ENCODE measurements at regions not wholly inside any gene's neighbourhood (a gene's known extent, or its start where the extent isn't known, plus 50 kb on each side); places are given as distances from the start of the nearest gene placed in this dataset.

DNA sequence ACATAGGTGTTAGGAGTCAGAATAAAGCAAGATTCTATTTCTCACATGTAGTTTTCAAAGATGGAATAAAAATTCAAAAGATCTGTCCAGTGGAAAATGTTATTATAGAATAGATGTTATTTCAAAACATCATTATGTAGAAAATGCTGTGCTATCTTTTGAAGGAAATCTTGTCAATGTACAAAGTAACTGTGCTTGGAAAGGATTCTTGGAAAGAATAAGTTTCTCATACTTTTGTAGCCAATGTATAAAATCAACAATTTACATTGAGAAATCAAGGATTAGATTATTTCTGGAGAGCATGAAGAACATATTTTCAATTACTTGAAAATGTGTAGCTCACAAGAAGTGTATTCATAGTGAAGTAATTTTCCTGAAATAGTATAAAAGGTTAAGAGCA lies 532.5 kb upstream of the MGAT4C start:
- Histone ChIP-seq H3K27me3 (ENCODE audit: control insufficient read depth, insufficient read depth) (no peaks in the 10 kb centered on the region), H3K4me3 (ENCODE audit: low read length) (no peak overlapping the region), H3K9me3 (ENCODE audit: control insufficient read depth, low read length) (no peaks in the 10 kb centered on the region), H3K4me1 (ENCODE audit: control insufficient read depth, insufficient read depth, low read length) (no peaks in the 10 kb centered on the region), H3K27ac (ENCODE audit: low read length) (no peak overlapping the region)
- no peak for ATAC-seq
- intact Hi-C loops (cut with DNase I) = no loop called here
- DNase-seq = no peak

DNA sequence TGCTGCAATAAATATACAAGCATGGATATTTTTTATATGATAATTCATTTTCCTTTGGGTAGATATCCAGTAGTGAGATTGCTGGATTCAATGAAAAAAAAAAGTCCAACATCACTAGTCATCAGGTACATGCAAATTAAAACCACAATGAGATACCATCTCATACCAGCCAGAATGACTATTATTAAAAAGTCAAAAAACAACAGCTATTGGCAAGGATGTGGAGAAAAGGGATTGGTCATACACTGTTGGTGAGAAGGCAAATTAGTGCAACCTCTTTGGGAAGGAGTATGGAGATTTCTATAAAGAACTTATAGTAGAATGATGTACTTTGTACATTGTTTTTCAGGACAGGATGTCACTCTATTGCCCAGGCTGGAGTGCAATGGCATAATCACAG lies 531.2 kb upstream of the MGAT4C start:
- DNase-seq (no peak), ATAC-seq (no peak)
- H3K9me3 ChIP-seq (ENCODE audit: control insufficient read depth, low read length) = no peaks in the 10 kb centered on the region
- no peak overlapping the region for H3K4me3 ChIP-seq (ENCODE audit: low read length)
- no peak overlapping the region for H3K27ac ChIP-seq (ENCODE audit: low read length)
- no peaks in the 10 kb centered on the region for H3K27me3 ChIP-seq (ENCODE audit: control insufficient read depth, insufficient read depth)
- H3K4me1 ChIP-seq (ENCODE audit: control insufficient read depth, insufficient read depth, low read length) = no peaks in the 10 kb centered on the region
- intact Hi-C loops (cut with DNase I) = no loop called here

DNA sequence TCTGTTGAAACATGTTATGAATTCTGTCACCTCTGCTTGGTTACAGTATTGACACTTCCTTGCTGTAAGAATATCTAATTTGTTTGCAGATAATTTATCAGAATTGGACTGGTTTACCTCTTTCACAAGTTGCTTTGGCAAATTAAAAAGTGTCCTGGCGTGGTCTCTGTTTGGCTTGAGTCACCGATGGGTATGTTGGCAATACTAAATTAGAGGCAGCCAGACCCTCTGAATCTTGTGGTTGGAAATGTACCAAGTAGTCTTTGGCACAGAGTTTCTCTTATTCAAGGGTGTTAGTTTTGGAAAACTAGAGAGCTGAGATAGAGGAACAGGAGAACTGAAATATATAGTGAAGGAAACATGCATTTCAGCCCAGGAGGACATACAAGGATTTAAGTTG lies 521.1 kb upstream of the MGAT4C start:
- intact Hi-C loops (cut with DNase I) = no loop called here
- 21% methylated on average over 2 of the region's 2 CpGs for WGBS
- ATAC-seq = peak; percentile 75 to 86
- peak in 2 of 3 donors; percentile 14 to 56 for DNase-seq
- Histone ChIP-seq H3K9me3 (ENCODE audit: control insufficient read depth, low read length) (no peaks in the 10 kb centered on the region), H3K27ac (ENCODE audit: low read length) (no peak overlapping the region), H3K4me1 (ENCODE audit: control insufficient read depth, insufficient read depth, low read length) (peaks cover 2% of the 10 kb centered on the region), H3K27me3 (ENCODE audit: control insufficient read depth, insufficient read depth) (no peaks in the 10 kb centered on the region), H3K4me3 (ENCODE audit: low read length) (no peak overlapping the region)

DNA sequence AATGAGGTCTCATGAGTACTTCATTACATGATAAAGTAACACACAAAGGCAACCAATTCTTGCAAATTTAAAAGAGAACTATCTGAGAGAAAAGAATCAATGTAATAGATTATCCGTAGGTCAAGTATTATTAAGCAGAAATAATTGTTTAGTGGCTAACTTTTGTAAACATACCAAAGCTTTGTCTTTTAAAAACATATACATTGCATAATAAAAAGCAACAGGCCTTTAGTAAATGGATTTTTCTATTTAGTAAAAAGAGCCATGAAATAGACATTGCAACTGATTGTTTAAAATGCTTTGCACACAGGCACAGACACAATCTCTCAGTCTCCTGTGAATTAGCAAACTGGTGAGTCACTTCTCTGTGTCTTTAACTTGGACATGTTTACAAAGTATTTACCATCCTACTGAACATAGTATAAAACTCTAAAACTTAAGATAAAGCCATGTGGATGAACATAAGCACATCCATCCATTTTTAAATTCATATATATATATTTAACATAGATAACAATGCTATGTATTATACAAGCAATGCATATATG lies 518.7 kb upstream of the MGAT4C start:
- intact Hi-C loops (cut with DNase I) = no loop called here
- ATAC-seq (no peak), DNase-seq (no peak)
- Histone ChIP-seq H3K4me1 (ENCODE audit: control insufficient read depth, insufficient read depth, low read length) (peaks cover 2% of the 10 kb centered on the region), H3K9me3 (ENCODE audit: control insufficient read depth, low read length) (no peaks in the 10 kb centered on the region), H3K27ac (ENCODE audit: low read length) (no peak overlapping the region), H3K4me3 (ENCODE audit: low read length) (no peak overlapping the region), H3K27me3 (ENCODE audit: control insufficient read depth, insufficient read depth) (no peaks in the 10 kb centered on the region)
- 84% methylated on average over 1 of the region's 1 CpG for WGBS

DNA sequence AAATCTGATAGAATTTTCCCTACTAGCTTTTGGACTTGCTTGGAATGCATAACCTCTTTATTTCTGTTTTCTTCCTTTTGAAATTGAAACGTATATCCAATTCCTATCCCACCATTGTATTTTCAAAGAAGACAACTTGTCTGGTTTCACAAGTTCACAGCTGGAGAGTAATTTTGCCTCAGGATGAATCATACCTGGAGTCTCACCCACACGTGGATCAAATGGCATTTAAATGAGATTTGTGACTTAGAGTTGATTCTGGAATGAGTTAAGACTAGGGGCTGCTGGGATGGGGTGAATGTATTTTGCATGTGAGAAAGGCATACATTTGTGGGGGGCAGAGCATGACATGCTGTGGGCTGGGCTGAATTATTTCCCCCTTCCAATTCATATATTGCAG lies 516.5 kb upstream of the MGAT4C start:
- H3K9me3 ChIP-seq (ENCODE audit: control insufficient read depth, low read length) = no peaks in the 10 kb centered on the region
- no peak overlapping the region for H3K27ac ChIP-seq (ENCODE audit: low read length)
- intact Hi-C loops (cut with DNase I) = no loop called here
- no peak overlapping the region for H3K4me3 ChIP-seq (ENCODE audit: low read length)
- 62% methylated on average over 2 of the region's 2 CpGs for WGBS
- DNase-seq = no peak
- peaks cover 2% of the 10 kb centered on the region for H3K4me1 ChIP-seq (ENCODE audit: control insufficient read depth, insufficient read depth, low read length)
- H3K27me3 ChIP-seq (ENCODE audit: control insufficient read depth, insufficient read depth) = no peaks in the 10 kb centered on the region
- no peak for ATAC-seq

DNA sequence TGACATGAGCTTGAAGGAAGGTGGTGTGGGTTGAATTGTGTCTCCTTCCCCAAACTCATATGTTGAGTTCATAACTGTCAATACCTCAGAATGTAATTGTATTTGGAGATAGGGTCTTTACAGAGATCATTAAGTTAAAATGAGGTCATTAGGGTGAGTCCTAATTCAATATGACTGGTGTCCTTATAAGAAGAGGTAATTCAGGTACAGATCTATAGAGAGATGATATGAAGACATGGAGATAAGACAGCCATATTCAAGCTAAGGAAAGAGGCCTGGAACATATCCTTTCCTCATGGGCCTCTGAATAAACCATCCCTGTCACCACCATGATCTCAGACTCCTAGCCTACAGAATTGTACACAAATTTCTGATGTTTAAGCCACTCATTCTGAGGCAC lies 514.7 kb upstream of the MGAT4C start:
- H3K4me3 ChIP-seq (ENCODE audit: low read length) = no peak overlapping the region
- intact Hi-C loops (cut with DNase I) = no loop called here
- no peaks in the 10 kb centered on the region for H3K4me1 ChIP-seq (ENCODE audit: control insufficient read depth, insufficient read depth, low read length)
- DNase-seq (no peak), ATAC-seq (no peak)
- H3K9me3 ChIP-seq (ENCODE audit: control insufficient read depth, low read length) = no peaks in the 10 kb centered on the region
- H3K27me3 ChIP-seq (ENCODE audit: control insufficient read depth, insufficient read depth) = no peaks in the 10 kb centered on the region
- no peak overlapping the region for H3K27ac ChIP-seq (ENCODE audit: low read length)

- Histone ChIP-seq H3K27ac (ENCODE audit: low read length) (no peak overlapping the region), H3K4me1 (ENCODE audit: control insufficient read depth, insufficient read depth, low read length) (no peaks in the 10 kb centered on the region), H3K9me3 (ENCODE audit: control insufficient read depth, low read length) (no peaks in the 10 kb centered on the region), H3K4me3 (ENCODE audit: low read length) (no peak overlapping the region), H3K27me3 (ENCODE audit: control insufficient read depth, insufficient read depth) (no peaks in the 10 kb centered on the region)
- DNase-seq (no peak), ATAC-seq (no peak)
- intact Hi-C loops (cut with DNase I) = no loop called here
- 68% methylated on average over 2 of the region's 2 CpGs for WGBS
Observed at GRCh38 chr12:86748894-86749293, 492.7 kb upstream of the MGAT4C start.

- Histone ChIP-seq H3K9me3 (ENCODE audit: control insufficient read depth, low read length) (no peaks in the 10 kb centered on the region), H3K27ac (ENCODE audit: low read length) (no peak overlapping the region), H3K27me3 (ENCODE audit: control insufficient read depth, insufficient read depth) (no peaks in the 10 kb centered on the region), H3K4me3 (ENCODE audit: low read length) (no peak overlapping the region), H3K4me1 (ENCODE audit: control insufficient read depth, insufficient read depth, low read length) (no peaks in the 10 kb centered on the region)
- ATAC-seq (no peak), DNase-seq (no peak)
- intact Hi-C loops (cut with DNase I) = no loop called here
- 82% methylated on average over 2 of the region's 2 CpGs for WGBS
Observed at GRCh38 chr12:86744547-86745212, 488.5 kb upstream of the MGAT4C start.

- no peak overlapping the region for H3K4me3 ChIP-seq (ENCODE audit: low read length)
Observed at GRCh38 chr12:86743875-86744536, 487.8 kb upstream of the MGAT4C start.

GRCh38 chr12:86741531-86741930 lies 485.3 kb upstream of the MGAT4C start:
- Histone ChIP-seq H3K4me3 (ENCODE audit: low read length) (no peak overlapping the region), H3K4me1 (ENCODE audit: control insufficient read depth, insufficient read depth, low read length) (no peaks in the 10 kb centered on the region), H3K27me3 (ENCODE audit: control insufficient read depth, insufficient read depth) (no peaks in the 10 kb centered on the region), H3K9me3 (ENCODE audit: control insufficient read depth, low read length) (no peaks in the 10 kb centered on the region), H3K27ac (ENCODE audit: low read length) (no peak overlapping the region)
- ATAC-seq = no peak
- WGBS = 93% methylated on average over 1 of the region's 1 CpG
- no peak for DNase-seq
- intact Hi-C loops (cut with DNase I) = no loop called here

More at GRCh38 chr12:86743875-86744536, 487.8 kb upstream of the MGAT4C start:
- no peak overlapping the region for H3K27ac ChIP-seq (ENCODE audit: low read length)
- DNase-seq (no peak), ATAC-seq (no peak)
- WGBS = 79% methylated on average over 5 of the region's 5 CpGs
- H3K9me3 ChIP-seq (ENCODE audit: control insufficient read depth, low read length) = no peaks in the 10 kb centered on the region
- intact Hi-C loops (cut with DNase I) = no loop called here
- no peaks in the 10 kb centered on the region for H3K27me3 ChIP-seq (ENCODE audit: control insufficient read depth, insufficient read depth)
- H3K4me1 ChIP-seq (ENCODE audit: control insufficient read depth, insufficient read depth, low read length) = no peaks in the 10 kb centered on the region

- no peak overlapping the region for H3K27ac ChIP-seq (ENCODE audit: low read length)
- no peaks in the 10 kb centered on the region for H3K27me3 ChIP-seq (ENCODE audit: control insufficient read depth, insufficient read depth)
- no peaks in the 10 kb centered on the region for H3K4me1 ChIP-seq (ENCODE audit: control insufficient read depth, insufficient read depth, low read length)
- DNase-seq (no peak), ATAC-seq (no peak)
- intact Hi-C loops (cut with DNase I) = no loop called here
- H3K9me3 ChIP-seq (ENCODE audit: control insufficient read depth, low read length) = no peaks in the 10 kb centered on the region
- H3K4me3 ChIP-seq (ENCODE audit: low read length) = no peak overlapping the region
Observed at GRCh38 chr12:86735851-86736250, 479.7 kb upstream of the MGAT4C start.

Data from right cardiac atrium (tissue), 5 donors.